ENCODE measurements at regions not wholly inside any gene's neighbourhood (a gene's known extent, or its start where the extent isn't known, plus 50 kb on each side); places are given as distances from the start of the nearest gene placed in this dataset.

- TF ChIP-seq CTCF (IDR thresholded peaks at IDR 0.05 in 2 of 3, conservative IDR thresholded peaks at IDR 0.05 in 1 of 3; ENCODE audit: control insufficient read depth in 2 of 3, extremely low read depth in 1 of 3, insufficient read depth in 1 of 3, low read depth in 3 of 3, low read length in 3 of 3) (no peak), CBX3 (IDR thresholded peaks at IDR 0.05; ENCODE audit: borderline replicate concordance, low read depth) (no peak), MXI1 (IDR thresholded peaks at IDR 0.05; ENCODE audit: low read depth, low read length) (no peak), EZH2 (IDR thresholded peaks at IDR 0.05; ENCODE audit: borderline replicate concordance, control insufficient read depth, low read depth, low read length) (no peak), SMC3 (IDR thresholded peaks at IDR 0.05; ENCODE audit: borderline replicate concordance, low read length) (no peak), EP300 (IDR thresholded peaks at IDR 0.05; ENCODE audit: borderline replicate concordance in 1 of 2, control insufficient read depth in 1 of 2, low read depth in 2 of 2, low read length in 2 of 2) (no peak)
Observed at GRCh38 chr4:126264839-126265238, 950.1 kb downstream of the FAT4 start.
